Keratinocyte (primary cell): ENCODE measurements at regions not wholly inside any gene's neighbourhood (a gene's known extent, or its start where the extent isn't known, plus 50 kb on each side); places are given as distances from the start of the nearest gene placed in this dataset.

Experiments used
- DNase-seq: peaks from one replicate; pipeline ENCODE4 v3.0.0-alpha.2; 2011; ENCODE audit warnings: low read depth, missing footprints, low spot score
- FAIRE-seq: peaks from 2 replicates; lab custom pipeline; 2011; peaks lifted over from hg19 to GRCh38; lab: Jason Lieb, UNC
- H2AFZ ChIP-seq: 2 replicates; pipeline ENCODE4 v1.6.0; 2012; ENCODE audit warnings: low read length, control low read depth, inconsistent platforms; ENCODE audit not compliant: control insufficient read depth
- H3K27ac ChIP-seq: 2 replicates; pipeline ENCODE4 v1.5.1; 2011; ENCODE audit warnings: low read length; ENCODE audit not compliant: control insufficient read depth, insufficient read depth
- H3K27me3 ChIP-seq: 3 replicates; pipeline ENCODE4 v1.6.0; 2011; ENCODE audit warnings: low read length; ENCODE audit not compliant: control insufficient read depth, insufficient read depth; ENCODE audit errors: extremely low read depth
- H3K36me3 ChIP-seq, 2 experiments: 2 replicates in 1 of 2; 3 replicates in 1 of 2; pipeline ENCODE4 v1.5.1; 2011; ENCODE audit warnings: low read length in 2 of 2, mild to moderate bottlenecking in 1 of 2; ENCODE audit not compliant: control insufficient read depth in 2 of 2, insufficient read depth in 2 of 2; ENCODE audit errors: extremely low read depth in 1 of 2
- H3K4me1 ChIP-seq: 3 replicates; pipeline ENCODE4 v1.5.1; 2011; ENCODE audit warnings: low read length; ENCODE audit not compliant: control insufficient read depth, insufficient read depth; ENCODE audit errors: extremely low read depth
- H3K4me2 ChIP-seq: 3 replicates; pipeline ENCODE4 v1.6.0; 2011; ENCODE audit warnings: low read depth, low read length; ENCODE audit not compliant: control insufficient read depth, insufficient read depth; ENCODE audit errors: extremely low read depth
- H3K4me3 ChIP-seq, 3 experiments: fragments of 200-600 bp in 1 of 3; sonication (generic) in 1 of 3; 2 replicates in 2 of 3; 3 replicates in 1 of 3; pipeline ENCODE4 v1.5.1; 2011 to 2016; ENCODE audit warnings: low read length in 3 of 3, mild to moderate bottlenecking in 3 of 3, control low read depth in 2 of 3, inconsistent platforms in 1 of 3, low read depth in 1 of 3, mixed read lengths in 1 of 3, mixed run types in 1 of 3, moderate library complexity in 1 of 3; ENCODE audit not compliant: control insufficient read depth in 2 of 3, insufficient read depth in 2 of 3; ENCODE audit errors: extremely low read depth in 1 of 3
- H3K79me2 ChIP-seq: 2 replicates; pipeline ENCODE4 v1.6.0; 2012; ENCODE audit warnings: low read length; ENCODE audit not compliant: control insufficient read depth, insufficient read depth
- H3K9ac ChIP-seq: 3 replicates; pipeline ENCODE4 v1.6.0; 2011; ENCODE audit warnings: low read length; ENCODE audit not compliant: control insufficient read depth, insufficient read depth; ENCODE audit errors: extremely low read depth
- H3K9me1 ChIP-seq: 3 replicates; pipeline ENCODE4 v1.6.0; 2011; ENCODE audit warnings: low read length; ENCODE audit not compliant: control insufficient read depth, insufficient read depth; ENCODE audit errors: extremely low read depth
- H3K9me3 ChIP-seq: 2 replicates; pipeline ENCODE4 v1.5.1; 2012; ENCODE audit warnings: low read depth, low read length; ENCODE audit not compliant: control insufficient read depth
- H4K20me1 ChIP-seq: 3 replicates; pipeline ENCODE4 v1.6.0; 2011; ENCODE audit warnings: low read length; ENCODE audit not compliant: control insufficient read depth, insufficient read depth; ENCODE audit errors: extremely low read depth
- CTCF ChIP-seq, 3 experiments: IDR thresholded peaks in 1 of 3; conservative IDR thresholded peaks in 1 of 3; optimal IDR thresholded peaks in 1 of 3; 2 replicates in 2 of 3; 3 replicates in 1 of 3; pipeline versions ENCODE3 to v1.5.1; 2011; ENCODE audit warnings: low read length in 3 of 3, mild to moderate bottlenecking in 3 of 3, moderate library complexity in 2 of 3, control low read depth in 1 of 3, inconsistent platforms in 1 of 3; ENCODE audit not compliant: insufficient read depth in 2 of 3; ENCODE audit errors: extremely low read depth in 1 of 3
- EZH2 ChIP-seq: IDR thresholded peaks from one replicate; pipeline ENCODE4 v1.6.1; 2012; ENCODE audit warnings: inconsistent platforms, mild to moderate bottlenecking, low read length, moderate library complexity
- dilution Hi-C: fragments of 300-500 bp; cut with MboI; formaldehyde crosslinking; loops from one replicate; pipeline ENCODE4 v1.7.0; 2020; ENCODE audit warnings: low sequenced_read_pairs; ENCODE audit not compliant: extremely low pct_ligation_motif_present

- H2AFZ ChIP-seq: no peak overlapping the region
- H3K79me2 ChIP-seq: no peaks in the 10 kb centered on the region
- no peaks in the 10 kb centered on the region for H3K9me3 ChIP-seq
- FAIRE-seq (no peak), DNase-seq (no peak)
- peaks cover 15% of the 10 kb centered on the region for H3K4me1 ChIP-seq
- no peaks in the 10 kb centered on the region for H3K27me3 ChIP-seq
- no peaks in the 10 kb centered on the region for H3K9me1 ChIP-seq
- dilution Hi-C loops: no loop called here
- TF ChIP-seq EZH2 (no peak), CTCF (optimal IDR thresholded peaks at IDR 0.05 in 1 of 3, IDR thresholded peaks at IDR 0.05 in 1 of 3, conservative IDR thresholded peaks at IDR 0.05 in 1 of 3; ENCODE audit: extremely low read depth in 1 of 3, insufficient read depth in 2 of 3, low read length in 3 of 3) (no peak)
- H3K4me3 ChIP-seq: no peak overlapping the region
- H3K9ac ChIP-seq: no peak overlapping the region
- H3K36me3 ChIP-seq: no peaks in the 10 kb centered on the region
- H4K20me1 ChIP-seq: no peaks in the 10 kb centered on the region
- H3K27ac ChIP-seq: no peak overlapping the region
- no peak overlapping the region for H3K4me2 ChIP-seq
Measured at GRCh38 chr16:52117171-52117570, 429.8 kb downstream of the TOX3 start.

- dilution Hi-C loops: no loop called here
Measured at GRCh38 chr16:52114379-52114778, 432.6 kb downstream of the TOX3 start.

More at GRCh38 chr16:52114379-52114778, 432.6 kb downstream of the TOX3 start:
- Histone ChIP-seq H3K27ac (no peak overlapping the region), H3K9me1 (no peaks in the 10 kb centered on the region), H2AFZ (no peak overlapping the region), H3K27me3 (no peaks in the 10 kb centered on the region), H3K4me1 (peaks cover 15% of the 10 kb centered on the region), H3K36me3 (no peaks in the 10 kb centered on the region), H3K4me3 (no peak overlapping the region), H3K9ac (no peak overlapping the region), H3K9me3 (no peaks in the 10 kb centered on the region), H4K20me1 (no peaks in the 10 kb centered on the region), H3K4me2 (no peak overlapping the region), H3K79me2 (no peaks in the 10 kb centered on the region)
- no peak for TF ChIP-seq EZH2
- no peak for TF ChIP-seq CTCF (optimal IDR thresholded peaks at IDR 0.05 in 1 of 3, IDR thresholded peaks at IDR 0.05 in 1 of 3, conservative IDR thresholded peaks at IDR 0.05 in 1 of 3; ENCODE audit: extremely low read depth in 1 of 3, insufficient read depth in 2 of 3, low read length in 3 of 3)
- DNase-seq: no peak
- FAIRE-seq: peak; percentile 41
